ENCODE measurements at regions not wholly inside any gene's neighbourhood (a gene's known extent, or its start where the extent isn't known, plus 50 kb on each side); places are given as distances from the start of the nearest gene placed in this dataset.

DNA sequence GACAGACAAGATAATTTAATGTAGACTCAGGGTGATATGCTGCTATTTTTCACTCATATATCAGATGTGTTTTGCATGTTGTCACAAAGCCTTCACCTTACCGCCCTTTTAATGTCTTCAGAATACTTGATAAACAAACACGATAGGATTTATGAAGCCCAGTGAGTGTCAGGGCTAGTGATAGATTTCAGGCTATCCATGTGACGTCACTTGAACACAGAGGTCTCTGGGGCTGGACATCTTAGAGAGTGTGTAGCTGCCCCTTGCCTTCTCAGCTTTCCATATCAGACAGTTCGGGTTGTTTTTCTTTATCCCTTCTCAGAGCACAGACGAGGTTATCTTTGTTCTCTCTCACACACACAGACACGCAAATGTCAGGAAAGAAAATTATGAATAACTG, 105.3 kb upstream of the GSC start:
- no peak for TF ChIP-seq EZH2 (IDR thresholded peaks at IDR 0.05; ENCODE audit: borderline replicate concordance)
- TF ChIP-seq, protein P1, sequence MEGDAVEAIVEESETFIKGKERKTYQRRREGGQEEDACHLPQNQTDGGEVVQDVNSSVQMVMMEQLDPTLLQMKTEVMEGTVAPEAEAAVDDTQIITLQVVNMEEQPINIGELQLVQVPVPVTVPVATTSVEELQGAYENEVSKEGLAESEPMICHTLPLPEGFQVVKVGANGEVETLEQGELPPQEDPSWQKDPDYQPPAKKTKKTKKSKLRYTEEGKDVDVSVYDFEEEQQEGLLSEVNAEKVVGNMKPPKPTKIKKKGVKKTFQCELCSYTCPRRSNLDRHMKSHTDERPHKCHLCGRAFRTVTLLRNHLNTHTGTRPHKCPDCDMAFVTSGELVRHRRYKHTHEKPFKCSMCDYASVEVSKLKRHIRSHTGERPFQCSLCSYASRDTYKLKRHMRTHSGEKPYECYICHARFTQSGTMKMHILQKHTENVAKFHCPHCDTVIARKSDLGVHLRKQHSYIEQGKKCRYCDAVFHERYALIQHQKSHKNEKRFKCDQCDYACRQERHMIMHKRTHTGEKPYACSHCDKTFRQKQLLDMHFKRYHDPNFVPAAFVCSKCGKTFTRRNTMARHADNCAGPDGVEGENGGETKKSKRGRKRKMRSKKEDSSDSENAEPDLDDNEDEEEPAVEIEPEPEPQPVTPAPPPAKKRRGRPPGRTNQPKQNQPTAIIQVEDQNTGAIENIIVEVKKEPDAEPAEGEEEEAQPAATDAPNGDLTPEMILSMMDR (IDR thresholded peaks at IDR 0.05; ENCODE audit: poor library complexity) = no peak
